COLO668 (cell line): ENCODE measurements at regions not wholly inside any gene's neighbourhood (a gene's known extent, or its start where the extent isn't known, plus 50 kb on each side); places are given as distances from the start of the nearest gene placed in this dataset.
A peak's percentile ranks its signal among the peaks of the same experiment; 100 is the strongest.

ENCODE experiments used
- DNase-seq: peaks from one replicate; lab custom pipeline; 2025; ENCODE audit not compliant: unreplicated experiment; lab: John Stamatoyannopoulos, UW

DNA sequence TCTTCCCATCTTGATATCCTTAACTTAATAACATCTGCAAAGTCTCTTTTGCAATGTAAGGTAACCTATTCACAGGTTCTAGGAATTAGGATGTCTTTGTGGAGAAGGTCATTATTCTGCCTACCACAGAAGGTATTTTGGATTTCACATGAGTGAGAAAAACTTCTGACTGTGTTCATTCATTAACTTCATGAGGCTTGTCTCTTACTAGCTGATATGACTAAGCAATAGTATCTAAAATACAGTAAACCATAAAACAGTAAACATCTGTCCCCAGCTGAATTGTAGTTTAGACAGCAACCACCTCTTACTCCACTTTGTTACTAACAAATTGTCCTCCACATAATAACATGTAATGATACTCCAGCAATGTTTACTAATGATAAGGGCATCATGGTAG lies 198.1 kb downstream of the SEC23A start:
- DNase-seq, result no peak

DNA sequence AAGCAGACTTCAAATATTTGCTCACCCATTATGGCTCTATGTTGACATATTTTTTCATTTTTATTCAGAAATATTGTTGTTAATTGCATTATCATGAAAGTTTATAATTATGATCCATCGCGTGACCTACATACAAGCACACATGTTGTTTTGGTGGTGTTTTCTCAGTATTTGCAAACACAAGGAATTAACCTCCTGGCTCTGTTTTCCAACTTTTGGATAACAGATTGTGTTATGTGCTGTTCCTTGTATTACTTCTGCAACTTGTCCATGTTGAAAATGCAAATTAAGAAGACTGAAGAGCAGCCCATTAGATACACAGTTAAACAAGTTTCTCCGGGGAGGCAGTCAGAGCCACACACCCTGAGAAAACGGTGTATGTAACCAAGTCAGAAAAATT lies 201.2 kb downstream of the SEC23A start:
- DNase-seq, result no peak

DNA sequence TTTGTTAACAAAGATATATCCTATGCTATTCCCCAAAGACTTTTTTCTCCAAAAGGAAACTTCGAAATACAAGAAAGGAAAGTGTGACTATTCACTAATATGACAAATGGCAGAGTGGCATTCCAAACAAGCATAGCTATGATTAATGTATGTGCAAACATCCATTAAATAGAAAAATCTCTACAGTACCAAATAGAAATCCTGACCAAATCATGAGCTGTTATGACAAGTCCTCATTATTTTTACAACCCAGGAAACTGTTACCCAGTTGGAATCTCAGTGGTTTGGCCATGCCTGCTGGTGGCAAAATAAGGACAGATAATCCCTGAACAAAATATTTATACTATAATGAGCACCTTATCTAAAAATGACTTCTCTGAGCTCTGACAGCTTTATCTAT lies 202.1 kb downstream of the SEC23A start:
- no peak for DNase-seq

DNA sequence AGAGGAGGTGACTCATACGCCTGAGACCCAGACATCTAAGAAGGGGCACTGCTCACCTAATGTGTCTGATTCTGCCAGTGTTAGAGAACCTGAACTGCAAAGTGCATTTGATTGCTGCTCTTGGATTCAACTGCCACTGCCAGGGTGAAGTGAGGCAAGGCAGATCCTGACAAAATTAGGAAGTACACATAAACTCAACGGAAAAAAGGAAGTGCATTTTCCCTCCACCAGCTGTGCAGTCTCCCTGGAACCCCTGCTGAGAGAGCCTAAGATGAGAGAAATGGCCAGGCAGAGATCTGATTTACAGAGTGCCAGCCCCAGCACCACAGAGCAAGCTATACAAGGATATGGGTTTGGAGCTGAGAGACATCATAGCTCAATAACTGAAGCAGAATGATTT lies 215.3 kb downstream of the SEC23A start:
- no peak for DNase-seq

DNA sequence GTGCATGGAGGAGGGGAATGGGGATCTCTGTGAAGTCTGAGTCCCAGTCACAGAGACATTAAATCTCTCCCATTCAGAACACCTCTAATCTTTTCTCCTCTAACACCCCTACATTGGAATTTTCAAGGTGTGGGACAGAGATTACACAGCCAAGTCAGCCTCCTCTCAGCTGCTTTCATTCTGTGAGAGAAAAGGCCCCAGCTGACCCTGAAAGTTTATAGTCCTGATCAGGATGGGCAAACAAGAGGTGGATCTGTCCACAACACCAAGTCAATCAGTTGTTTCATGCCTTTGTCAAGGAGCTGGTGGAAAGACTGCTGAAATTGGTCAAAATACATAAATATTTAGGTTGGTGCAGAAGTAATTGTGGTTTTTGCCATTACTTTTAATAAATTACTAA lies 218.9 kb downstream of the SEC23A start:
- DNase-seq, result no peak

DNA sequence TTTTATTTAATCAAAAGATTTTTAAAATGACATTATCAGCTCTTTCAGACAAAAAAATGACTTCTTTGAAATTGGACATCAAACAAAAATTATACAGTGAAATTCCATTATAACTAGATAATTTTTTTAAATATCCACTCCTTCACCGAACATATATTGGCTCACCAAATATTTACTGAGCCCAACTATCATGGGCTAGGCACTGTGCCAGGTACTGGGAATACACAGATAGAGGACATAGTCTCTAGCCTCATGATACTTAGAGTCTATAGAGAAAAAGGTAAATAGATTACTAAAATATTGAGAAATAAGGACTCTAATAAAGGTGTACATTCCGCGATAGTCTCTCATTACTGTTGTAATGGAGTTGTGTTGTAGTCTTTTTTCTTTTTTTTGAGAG lies 219.9 kb downstream of the SEC23A start:
- peak; percentile 49 for DNase-seq

DNA sequence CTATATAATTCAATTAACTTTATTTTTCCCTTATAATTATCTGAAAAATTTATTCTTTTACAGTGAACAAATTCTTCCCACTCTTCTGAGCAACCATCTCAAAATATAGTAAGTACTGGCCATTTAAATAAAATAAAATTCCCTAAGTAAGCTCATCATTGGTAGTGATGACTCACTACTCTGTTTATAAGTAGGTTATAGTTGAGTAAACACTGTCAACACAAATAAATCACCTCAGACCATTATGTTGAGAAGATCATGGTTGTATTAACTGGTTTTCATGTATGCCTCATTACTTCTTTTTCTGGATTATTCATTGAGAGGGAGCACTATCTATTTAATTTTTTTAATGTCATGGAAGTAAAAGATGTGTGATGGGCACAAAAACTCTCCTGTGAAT lies 220.5 kb downstream of the SEC23A start:
- no peak for DNase-seq

DNA sequence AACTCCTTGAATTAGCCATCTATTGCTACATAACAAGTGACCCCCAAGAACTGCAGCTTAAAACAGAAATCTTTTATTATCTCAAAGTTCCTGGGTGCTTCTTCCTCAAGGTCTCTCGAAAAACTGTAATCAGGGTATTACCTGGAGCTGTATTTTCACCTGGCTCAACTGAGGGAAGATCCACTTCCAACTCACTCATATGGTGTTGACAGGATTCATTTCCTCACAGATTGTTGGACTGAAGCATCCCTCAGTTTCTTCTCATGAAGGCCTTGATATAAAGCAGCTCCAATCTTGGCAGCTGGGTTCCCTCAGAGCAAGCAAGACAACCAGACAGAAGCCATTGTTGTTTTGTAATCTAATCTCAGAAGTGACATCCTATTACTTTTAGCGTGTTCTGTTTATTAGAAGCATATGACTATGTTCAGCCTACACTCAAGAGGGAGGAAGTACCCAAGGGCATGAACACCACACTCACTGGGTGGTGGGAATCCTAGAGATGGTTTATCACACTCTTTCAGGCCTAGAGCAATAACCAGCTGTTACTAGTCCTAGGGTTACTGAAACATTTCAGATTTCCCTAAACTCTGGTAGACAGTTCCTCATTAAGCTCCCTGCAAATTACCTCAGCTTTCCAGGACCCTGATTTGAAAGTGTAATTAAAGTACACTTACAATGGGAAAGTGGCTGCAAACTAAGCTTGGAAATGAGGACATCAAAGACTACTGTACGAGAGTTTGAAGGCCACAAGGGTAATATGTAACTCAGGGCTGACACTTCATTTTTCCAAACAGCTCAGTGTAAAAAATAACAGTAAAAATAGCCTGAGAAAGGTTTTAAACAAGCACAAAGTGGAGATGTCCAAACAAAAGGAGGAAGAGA lies 222.2 kb downstream of the SEC23A start:
- DNase-seq, result no peak

DNA sequence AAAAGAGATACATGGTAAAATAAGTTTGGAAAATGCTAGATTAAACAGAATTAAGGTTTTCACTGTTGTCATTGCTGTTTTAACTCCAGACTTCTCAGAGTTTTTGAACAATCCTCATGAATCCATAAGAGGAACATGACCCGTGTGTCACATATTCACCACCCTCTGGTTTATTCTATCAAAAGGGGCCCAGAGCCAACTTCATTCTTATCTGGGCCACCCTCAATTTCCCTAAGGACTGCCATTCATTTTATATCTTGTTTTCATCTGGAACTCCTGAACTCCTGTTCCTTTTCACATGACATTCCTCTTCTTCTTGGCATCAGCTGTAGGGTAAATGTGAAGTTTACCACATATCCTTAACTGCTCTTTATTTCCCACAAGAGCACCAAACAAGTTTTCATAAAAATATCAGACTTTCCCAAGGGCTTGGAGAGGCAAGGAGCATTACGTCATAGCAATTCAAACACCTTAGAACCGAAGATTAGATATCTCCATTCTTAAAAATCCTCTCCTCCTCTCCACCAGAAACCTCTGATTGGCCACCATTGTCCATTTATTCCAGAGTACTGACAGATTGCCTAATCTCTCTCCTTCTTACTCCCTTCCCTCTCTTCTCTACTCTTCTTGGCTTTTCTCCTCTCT lies 225.2 kb downstream of the SEC23A start:
- DNase-seq, result no peak

DNA sequence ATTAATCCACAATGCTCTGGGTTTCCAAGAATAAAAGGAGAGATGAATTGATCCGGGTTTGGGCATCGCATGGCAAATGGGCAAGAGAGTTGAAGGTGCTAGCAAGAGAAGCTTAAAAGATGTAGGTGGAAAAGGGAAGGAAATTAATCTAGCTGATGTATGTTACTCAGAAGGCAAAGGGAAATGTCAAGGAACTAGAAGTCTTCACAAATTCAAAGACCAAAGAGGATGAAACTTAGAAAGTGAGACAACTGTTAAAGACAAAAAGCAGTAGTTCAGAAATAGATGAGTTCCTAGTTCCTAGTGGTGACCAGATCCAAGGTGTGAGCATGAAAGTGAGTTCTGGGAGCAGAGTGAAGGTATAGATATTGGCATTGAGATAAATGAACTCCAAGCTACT lies 228.3 kb downstream of the SEC23A start:
- no peak for DNase-seq

DNA sequence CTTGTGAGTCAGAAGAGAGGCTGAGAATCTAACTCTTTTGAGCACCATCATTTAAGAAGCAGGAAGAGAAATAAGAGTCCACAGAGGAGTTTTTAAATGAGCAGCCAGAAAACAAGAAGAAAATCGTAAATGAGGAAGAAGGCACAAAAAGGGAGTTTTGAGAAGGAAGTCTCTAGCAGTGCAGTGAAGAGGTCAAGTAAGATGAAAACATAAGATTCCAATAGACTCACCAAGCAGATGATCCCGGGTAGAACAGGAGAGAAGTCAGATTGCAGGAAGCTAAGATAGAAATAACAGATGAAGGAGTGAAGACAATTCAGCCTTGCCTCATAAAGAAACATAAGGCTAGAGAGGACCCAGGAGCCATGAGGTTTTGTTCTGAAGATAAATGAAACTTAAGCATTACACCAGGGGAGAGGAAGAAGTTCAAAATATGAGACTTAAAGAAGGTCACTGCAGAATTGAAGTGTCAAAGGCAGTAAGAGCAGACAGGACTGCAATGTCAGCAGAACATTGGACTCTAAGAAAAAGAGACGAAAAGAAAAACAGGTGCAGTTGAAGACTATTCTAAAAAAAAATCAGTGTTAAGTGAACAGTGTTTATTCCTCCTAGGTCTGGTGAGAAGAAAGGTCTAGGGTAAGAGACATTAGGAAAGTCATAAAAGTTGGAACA lies 229.0 kb downstream of the SEC23A start:
- no peak for DNase-seq

DNA sequence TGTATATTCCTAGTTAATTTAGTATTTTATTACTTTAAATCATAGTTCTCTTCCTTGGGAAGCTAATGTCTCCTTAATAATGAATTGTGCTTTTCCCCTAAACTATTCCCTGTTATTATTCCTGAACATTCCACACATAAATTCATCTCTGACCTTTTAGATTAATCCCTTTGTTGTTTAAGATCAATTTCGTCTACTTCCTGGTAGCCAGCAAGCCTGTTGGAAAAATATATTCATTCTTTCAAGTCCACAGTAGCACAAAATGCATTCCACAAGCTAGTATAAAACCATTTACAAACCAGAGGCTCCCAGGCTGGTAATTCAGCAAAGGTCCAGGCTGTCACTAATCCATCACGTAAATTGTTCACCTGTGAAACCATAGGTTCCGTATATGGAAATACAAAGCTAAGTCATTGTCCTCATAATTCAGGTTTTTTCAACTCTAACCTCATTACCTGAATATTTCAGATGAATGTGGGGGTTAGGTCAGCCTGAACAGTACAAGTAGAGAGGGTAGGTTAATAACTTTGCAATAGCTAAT lies 232.7 kb downstream of the SEC23A start:
- no peak for DNase-seq

DNA sequence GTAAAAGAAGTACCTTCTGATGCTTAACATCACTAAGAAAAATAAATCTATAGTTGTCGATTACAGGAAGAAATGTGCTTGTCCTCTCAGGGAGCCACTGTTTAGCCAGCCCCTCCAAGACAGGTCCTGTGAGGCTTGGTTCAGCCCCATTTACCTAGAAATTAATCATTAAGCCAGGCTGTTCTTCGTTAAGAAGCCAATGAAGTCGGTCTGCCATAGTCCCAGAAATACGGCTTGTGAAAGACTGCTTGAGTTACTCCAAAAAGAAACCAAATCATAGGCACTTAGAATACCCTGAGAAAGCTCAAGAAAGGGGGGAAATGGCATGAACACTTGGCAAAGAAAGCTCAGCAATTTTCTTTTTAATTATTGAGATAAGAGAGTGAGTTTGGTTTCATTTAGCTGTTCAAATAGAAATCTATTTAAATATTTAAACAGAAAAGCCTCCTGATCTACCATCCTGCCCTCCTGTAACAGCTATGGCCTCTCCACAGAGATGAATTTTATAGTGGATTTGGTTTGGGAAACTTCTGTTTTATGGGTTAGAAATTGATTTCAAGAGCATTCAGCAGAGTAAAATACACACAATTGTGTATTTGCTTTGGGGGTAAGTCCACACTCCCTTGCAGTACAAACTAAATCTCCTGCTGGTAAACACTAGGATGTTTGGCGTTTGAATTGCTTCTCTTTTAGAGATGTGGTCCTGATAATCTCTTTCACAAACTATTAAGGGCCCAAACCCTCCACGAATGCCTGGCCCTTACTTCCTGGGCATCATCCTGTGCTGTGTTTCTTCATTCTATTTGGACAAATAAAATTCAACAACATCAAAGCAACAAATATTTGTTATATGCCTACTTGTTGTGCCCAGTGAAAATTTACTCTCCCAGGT lies 234.4 kb downstream of the SEC23A start:
- DNase-seq, result peak; percentile 42

DNA sequence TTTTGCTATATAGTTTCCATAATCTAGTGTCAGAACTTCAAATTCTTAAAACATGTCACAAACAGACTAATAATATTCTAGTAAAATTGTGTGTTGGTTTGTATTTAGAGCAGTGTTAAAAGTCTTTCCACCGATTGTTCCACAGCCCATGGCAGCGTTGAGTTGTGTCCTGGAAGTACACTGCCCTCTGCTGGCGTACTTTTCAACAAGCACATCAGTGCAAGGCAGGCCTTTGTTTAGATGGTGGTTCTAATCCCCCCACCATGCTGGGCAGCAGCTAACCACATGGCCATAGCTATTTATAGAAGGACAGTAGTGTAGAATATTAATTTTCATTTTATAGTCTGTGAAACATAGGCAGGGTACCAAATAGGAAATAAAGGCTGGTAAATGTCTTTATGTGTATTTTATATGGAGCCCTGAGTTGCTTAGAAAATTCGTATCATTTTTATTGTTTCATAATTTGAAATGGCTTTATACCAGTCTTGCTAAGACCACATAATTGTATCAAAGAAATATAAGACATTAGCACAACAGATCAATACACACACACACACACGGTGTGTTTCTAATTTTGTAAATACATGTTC lies 235.4 kb downstream of the SEC23A start:
- peak; percentile 79 for DNase-seq

DNA sequence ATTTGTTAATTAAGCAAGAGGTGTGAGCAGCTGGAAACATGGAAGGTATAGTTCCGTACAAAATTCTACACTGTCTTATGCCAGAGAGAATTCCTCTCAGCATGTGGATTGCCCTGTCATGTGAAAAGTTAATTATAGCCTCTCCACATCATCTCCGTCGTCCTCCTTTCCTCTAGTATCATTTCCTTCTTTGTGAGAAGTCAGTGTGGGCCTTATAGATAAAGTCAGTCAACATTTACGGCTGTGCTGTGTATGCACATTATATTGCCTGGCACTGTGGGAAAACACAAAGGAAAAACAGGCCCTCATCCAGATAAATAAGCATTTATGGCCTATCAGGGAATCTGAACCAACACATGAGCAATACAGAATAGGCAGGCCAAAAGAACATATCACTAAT lies 236.6 kb downstream of the SEC23A start:
- no peak for DNase-seq

DNA sequence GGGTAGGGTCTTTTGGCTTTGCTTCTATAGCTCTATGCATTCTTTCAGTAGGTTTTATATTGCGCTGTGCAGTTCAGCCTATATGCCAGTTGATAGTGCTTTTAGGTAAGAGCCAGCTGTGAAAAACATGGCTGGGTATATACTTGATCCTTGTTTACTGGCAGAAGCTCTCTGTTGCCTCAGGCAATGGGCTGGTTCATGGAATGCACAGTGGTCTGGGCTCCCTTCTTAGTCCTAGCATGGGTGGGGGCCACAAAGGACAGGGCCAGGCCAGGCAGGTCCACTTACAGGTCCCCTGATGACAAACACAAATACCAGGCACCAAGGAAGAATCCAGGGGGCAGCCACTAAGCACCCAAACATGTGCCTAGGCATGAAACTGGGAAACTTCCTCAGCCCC lies 240.7 kb downstream of the SEC23A start:
- DNase-seq, result no peak

DNA sequence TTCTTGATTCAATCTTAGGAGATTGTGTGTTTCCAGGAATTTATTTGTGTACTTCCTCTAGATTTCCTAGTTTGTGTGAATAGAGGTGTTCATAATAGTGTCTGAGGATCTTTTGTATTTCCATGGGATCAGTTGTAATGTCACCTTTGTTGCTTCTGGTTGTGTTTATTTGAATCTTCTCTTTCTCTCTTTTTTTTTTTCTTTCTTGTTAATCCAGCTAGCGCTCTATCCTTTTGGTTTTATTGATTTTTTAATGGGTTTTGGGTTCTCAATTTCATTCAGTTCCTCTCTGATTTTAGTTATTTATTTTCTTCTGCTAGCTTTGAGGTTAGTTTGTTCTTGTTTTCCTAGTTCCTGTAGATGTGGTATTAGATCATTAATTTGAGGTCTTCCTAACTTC lies 242.5 kb downstream of the SEC23A start:
- no peak for DNase-seq

DNA sequence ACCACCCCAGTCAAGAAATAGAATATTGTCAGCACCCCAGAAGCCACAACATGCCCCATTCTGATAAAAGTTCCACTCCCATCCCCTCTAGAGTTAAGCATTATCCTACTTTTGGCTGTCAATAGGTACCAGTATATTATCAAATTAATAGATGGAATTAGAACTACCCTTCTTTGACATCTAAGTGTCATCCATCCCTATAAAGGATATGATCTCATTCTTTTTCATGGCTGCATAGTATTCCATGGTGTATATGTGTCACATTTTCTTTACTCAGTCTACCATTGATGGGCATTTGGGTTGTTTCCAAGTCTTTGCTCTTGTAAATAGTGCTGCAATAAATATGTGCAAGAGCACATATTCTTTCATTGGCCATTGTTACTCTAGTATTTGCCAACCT lies 246.2 kb downstream of the SEC23A start:
- DNase-seq, result no peak

DNA sequence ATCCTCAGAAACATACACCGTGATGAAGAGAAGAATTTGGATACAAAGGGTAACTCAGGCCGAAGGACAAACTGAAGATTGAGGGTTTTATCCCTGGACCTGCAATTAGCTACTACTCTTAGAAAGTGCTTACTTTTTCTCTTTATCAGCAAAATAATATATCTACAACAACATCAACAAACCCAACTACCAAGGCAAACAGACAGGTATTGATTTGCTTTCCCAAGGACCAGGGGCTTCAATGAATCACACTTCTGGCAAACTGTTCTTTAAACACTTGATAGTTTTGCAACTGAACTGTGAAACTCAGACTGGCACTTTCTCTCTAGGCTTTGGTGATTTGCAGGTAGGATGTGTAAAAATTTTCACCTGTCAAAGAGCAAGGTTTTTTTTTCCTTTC lies 247.5 kb downstream of the SEC23A start:
- DNase-seq, result no peak

DNA sequence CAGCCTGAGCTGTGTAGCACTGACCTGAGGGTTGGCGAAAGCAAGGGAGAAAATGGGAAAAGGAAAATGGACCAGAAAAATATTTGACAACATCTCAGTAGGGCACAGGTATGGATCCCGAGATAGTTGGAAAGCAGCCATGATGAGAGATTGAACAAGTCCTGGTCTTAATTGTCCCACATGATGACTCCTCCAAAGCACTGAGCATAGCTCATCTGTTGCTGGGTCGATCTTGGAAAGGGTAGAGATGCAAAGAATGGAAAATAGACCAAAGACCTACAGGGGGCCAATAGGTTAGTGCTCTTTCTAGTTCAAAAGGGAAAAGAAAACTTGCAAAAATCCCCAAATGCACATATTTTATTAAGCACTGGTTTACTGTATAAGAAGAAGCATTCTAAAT lies 251.9 kb downstream of the SEC23A start:
- DNase-seq, result no peak

DNA sequence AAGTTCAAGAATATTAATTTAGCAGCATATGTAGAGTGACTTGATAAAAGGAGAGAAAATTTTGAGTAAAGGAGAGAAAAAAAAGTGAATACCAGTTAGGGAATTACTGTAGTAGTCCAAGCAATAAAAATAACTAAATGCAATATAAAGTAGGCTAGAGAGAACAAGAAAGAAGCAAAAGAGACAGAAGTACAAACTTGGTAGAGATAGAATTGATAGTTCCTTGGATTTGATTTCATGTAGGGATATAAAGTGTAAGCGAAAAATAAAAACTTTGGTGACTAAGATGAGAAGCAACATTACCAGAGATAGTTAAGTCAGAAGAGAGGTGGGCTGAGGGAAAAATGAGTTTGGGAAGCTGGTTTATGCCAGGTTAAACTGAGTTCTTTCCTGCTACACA lies 252.4 kb downstream of the SEC23A start:
- DNase-seq, result no peak
